GM21576 (cell line): ENCODE measurements at regions not wholly inside any gene's neighbourhood (a gene's known extent, or its start where the extent isn't known, plus 50 kb on each side); places are given as distances from the start of the nearest gene placed in this dataset.
"Not testable (repeated sequence)": the region's sequence is repeated elsewhere in the genome, so short reads cannot be mapped to it uniquely, and the experiment has no call there.

Experiments used
- ATAC-seq: cut with Tn5 transposase; IDR thresholded peaks from one replicate; pipeline ENCODE4 v1.9.1; 2021; ENCODE audit warnings: mild to moderate bottlenecking, moderate library complexity; ENCODE audit not compliant: unreplicated experiment

- not testable (repeated sequence) for ATAC-seq
Measured at GRCh38 chr3:48101301-48101650, 85.1 kb upstream of the MAP4 start.

- no peak for ATAC-seq
Measured at GRCh38 chr3:48092270-48092669, 76.1 kb upstream of the MAP4 start.

- ATAC-seq: no peak
Measured at GRCh38 chr3:48090166-48090939, 74.1 kb upstream of the MAP4 start.

GRCh38 chr3:48088749-48089466, 72.7 kb upstream of the MAP4 start:
- peak; percentile 89 for ATAC-seq

- peak; percentile 19 for ATAC-seq
Measured at GRCh38 chr3:48088056-48088748, 72.0 kb upstream of the MAP4 start.

- no peak for ATAC-seq
Measured at GRCh38 chr3:48086705-48087104, 70.5 kb upstream of the MAP4 start.

- ATAC-seq: no peak
Measured at GRCh38 chr3:48084929-48085328, 68.7 kb upstream of the MAP4 start.

- no peak for ATAC-seq
Measured at GRCh38 chr3:48084170-48084569, 68.0 kb upstream of the MAP4 start.

- ATAC-seq: no peak
Measured at GRCh38 chr3:48082580-48083184, 66.5 kb upstream of the MAP4 start.

- no peak for ATAC-seq
Measured at GRCh38 chr3:48077815-48078214, 61.6 kb upstream of the MAP4 start.

GRCh38 chr3:48070030-48070429, 53.8 kb upstream of the MAP4 start:
- ATAC-seq: no peak

GRCh38 chr3:48069339-48069738, 53.1 kb upstream of the MAP4 start:
- ATAC-seq: no peak

GRCh38 chr3:48068886-48069285, 52.7 kb upstream of the MAP4 start:
- no peak for ATAC-seq

GRCh38 chr3:48068320-48068719, 52.1 kb upstream of the MAP4 start:
- ATAC-seq: not testable (repeated sequence)

- no peak for ATAC-seq
Measured at GRCh38 chr3:48067271-48067670, 51.1 kb upstream of the MAP4 start.
